ENCODE measurements at regions not wholly inside any gene's neighbourhood (a gene's known extent, or its start where the extent isn't known, plus 50 kb on each side); places are given as distances from the start of the nearest gene placed in this dataset.

DNA sequence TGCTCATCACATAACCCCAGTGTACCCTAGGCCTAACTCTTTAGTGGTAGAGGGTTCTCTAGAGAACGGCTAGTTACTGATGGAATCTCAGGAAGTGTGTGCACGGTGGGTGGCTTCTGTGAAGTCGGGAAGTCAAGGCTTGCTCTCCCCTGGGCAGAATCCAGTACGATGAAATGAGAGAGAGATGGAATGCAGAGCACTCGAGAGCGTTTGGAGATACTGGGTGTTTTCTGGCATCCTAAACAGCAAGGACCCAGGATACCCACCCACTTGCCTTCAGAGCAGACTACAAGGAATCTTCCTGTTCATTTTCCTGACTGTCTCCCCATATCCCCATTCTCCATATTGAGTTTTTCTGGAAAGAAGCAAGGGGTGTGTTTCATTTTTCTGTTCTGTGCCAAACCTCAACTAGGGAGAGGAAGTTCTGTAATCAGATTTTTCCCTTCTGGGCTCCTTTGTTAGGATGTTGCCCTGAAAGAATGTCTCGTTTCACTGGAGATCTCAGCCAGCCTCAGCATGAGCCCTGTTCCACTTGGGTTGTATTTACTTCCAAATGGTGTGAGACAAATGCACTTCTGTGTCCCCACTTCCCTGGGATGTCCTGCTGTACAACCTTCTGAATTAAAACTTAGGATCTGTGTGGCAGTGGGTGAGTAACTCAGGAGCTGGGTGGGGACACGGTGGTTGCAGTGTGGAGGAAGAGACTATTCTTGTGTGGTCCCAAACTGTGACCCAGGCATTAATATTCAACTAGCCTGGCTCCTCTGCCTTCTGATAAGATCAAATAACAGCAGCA is 108.9 kb upstream of the SPRY4 start:
- DNase-seq (ENCODE audit: low spot score): no peak

- DNase-seq (ENCODE audit: low spot score): no peak
These were observed 108.1 kb upstream of the SPRY4 start for GRCh38 chr5:142432961-142433360.

- DNase-seq (ENCODE audit: low spot score): no peak
These were observed 107.6 kb upstream of the SPRY4 start for GRCh38 chr5:142432369-142432863.

DNA sequence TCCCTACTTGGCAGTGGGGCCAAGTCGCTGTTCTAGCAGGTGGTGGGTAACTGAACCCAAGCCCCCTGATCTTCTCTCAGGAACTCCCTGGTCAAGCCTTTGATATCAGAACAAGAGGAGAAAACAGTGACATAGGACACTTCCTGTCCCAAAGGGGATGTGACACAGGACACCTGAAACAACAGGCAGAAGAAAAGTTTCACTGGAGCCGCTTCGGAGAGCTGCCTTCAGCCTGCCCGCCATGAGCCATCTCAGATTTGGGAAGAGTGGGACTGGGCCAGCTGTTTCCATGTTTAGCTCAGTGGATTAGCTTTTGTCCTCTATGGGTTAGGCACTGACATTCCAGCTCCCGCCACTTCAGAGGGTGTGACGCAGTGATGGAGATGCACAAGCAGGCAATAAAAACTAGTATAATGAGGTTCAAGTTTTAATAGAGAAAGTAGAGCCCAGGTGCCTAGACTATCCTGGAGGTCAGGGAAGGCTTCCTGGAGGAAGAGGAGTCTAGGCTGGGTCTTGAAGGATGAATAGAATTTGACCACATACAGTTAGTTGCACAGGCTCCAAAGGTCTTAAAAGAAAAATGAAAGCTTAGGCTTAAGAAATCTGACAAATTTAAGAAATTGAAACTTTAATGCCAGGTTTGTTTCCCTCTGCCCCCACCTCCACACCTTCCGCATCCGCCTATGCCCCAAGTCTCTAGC is 104.1 kb upstream of the SPRY4 start:
- no peak for DNase-seq (ENCODE audit: low spot score)

DNA sequence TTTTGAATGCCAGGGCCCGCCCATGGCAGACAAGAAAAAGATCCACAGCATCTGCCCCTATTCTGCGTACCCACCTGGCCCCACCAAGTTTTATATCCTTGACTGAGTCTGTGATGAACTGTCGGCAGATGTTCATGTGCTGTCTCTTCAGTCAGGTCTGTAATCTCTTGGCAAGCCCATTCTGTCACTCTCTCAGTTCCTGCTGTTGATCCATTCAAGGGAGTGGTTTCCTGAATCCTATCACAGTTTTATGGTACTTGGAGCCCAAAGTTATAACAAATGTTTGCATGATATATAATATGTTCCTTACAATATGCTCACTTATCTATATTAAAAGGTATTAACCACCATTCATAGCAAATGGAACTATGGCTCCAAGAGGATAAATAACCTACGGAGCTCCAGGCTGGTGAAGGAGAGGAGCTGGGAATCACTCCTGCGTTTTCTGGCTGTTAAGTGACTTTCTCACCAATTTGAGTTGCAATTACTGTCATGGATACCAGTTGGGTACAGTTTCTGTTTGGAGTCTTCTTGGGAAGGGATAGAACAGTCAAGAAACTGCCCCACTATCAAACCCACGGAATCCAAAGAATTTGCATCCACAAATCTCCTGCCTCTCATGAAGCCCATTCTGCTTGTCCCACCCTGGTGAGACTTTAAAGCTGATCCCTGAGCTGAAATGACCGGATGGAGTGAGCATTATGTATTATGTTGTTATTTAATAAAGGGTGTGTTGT is 103.4 kb upstream of the SPRY4 start:
- DNase-seq (ENCODE audit: low spot score): no peak

DNA sequence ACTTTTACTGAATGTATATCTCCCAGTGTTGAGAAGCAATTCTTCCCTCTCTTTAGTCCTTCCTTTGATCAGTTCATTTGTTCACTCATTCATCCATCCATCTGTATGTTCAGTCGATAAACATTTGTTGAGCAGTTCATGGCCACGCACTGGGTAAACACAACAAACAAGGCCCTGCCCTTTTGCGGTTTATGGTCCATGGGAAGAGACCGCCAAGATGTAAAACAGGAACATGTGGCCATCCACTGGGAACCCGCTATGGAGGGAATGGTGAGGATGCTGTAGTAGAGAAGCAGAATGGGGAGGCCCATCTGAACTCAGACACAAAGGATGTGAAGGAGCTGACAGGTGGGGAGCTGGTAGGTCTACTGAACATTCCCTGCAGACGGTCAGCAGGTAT is 102.7 kb upstream of the SPRY4 start:
- DNase-seq (ENCODE audit: low spot score): no peak

- no peak for DNase-seq (ENCODE audit: low spot score)
These were observed 102.2 kb upstream of the SPRY4 start for GRCh38 chr5:142427015-142427364.

DNA sequence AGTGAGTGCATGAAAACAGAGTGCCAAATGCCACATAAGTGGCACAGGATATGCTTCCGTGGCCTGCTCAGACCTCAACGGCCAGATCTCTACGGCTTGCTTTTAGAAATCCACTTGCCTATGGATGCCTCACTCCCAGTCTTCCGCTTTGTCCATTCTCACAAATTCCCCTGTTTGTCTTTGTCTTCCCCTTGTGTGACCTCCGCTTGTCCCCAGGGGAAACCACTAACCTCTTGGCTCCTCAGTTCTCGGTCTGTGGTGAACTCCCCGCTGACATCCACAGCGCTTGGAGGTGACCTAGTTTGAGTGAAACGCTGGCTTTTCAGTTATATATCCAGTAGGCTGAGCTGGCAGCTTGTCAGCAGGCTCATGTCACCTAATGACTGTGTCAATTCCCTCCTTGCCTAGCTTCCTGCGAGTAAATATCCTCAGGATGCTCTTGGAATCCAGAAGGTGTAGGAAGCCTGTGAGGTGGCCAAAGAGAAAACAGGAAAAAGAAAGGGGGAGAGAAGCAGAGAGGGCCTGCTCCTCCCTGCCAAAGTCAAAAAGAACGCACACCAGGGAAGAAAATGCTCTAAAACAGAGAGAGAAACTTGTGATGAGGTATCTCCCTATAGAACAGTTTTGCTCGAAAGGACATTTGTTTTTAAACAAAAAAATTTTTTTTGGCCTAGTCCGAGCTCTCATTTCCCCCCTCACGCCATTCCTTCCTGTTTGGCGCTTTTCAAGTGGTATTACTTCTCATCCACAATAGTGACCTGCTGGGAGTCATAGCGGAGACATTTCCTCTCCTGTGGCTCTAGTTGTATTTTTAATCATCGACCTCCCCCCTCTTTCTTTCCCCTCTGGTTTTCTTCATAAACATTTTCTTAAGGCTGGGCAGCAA is 101.6 kb upstream of the SPRY4 start:
- peak; percentile 34 for DNase-seq (ENCODE audit: low spot score)

DNA sequence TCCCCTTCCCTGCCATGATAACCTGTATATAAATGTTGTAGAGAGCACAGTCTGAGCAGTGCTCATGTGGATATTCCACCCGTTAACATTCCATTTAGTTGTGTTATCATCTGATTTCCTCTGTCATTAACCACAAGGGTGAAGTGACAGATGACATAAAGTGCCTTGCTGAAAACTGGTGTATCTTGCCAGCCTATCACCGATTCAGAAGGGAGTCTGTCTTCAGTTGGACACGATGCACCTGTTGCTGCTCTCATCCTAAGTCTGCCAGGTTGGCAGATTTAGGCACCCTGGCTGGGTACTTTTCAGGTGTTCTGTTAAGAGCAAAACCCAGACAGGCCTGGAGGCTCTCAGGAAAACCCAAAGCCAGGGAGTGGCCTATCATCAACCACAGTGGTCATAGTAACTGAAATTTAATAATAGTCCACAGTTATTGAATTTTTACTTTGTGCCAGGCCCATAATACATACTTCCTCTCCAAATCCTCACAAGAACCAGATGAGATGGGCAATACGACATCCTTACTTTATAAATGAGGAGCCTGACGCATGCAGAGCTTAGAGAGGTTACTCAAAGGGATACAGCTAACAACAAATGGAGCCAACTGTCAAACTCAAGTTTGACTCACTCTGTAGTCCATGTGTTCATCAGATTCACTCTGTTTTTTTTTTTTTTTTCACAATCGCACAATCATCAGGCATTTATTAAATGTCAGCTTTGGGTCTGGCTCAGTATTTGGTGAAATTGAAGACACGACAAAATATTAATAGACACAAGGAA is 100.7 kb upstream of the SPRY4 start:
- DNase-seq (ENCODE audit: low spot score): no peak

DNA sequence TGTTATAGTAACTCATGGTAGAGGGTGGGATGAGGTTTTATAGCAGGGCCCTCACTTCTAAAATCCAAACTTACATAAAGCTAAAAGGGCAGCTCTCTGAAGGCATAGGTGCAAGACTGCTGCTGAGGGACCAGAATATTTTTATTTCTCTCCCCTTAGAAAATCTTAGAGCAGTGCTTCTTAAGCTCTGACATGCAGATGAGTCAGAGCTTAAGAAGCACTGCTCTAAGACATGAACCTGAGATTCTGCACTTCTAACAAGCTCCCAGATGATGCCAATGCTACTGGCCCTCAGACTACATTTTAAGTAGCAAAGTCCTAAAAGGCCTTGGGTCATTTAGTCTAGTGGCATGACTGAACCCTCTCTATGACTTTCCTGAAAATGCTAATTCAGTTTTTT is 97.6 kb upstream of the SPRY4 start:
- DNase-seq (ENCODE audit: low spot score): no peak

DNA sequence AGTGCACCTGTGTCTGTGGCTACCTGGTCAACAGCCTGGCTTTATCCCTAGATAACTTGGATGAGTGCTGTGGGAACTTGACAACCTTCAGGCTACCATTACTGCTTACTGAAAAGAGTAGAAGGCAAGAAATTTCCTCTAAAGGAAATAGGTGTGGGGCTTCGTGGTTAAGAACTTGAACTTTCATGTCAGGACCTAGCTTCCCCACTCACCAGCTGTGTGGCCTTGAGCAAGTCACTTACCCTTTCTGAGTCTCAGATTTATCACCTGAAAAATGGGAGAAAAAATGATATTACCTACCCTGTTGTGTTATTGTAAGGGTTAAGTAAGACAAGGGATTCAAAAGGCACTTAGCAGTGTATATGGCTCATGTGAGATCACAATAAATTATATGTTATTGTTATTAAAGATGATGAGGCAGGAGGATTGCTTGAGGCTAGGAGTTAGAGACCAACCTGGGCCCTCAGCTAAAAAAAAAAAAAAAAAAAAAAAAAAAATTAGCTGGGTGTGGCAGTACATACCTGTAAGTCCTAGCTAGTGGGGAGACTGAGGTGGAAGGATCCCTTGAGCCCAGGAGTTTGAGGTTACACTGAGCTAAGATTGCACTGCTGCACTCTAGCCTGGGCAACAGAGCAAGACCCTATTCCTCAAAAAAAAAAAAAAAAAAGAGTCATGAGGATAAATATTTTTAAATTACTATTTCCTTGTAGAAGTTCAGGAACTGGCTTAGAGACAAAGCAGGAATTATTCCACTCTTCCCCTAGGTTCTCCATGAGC is 97.0 kb upstream of the SPRY4 start:
- no peak for DNase-seq (ENCODE audit: low spot score)

DNA sequence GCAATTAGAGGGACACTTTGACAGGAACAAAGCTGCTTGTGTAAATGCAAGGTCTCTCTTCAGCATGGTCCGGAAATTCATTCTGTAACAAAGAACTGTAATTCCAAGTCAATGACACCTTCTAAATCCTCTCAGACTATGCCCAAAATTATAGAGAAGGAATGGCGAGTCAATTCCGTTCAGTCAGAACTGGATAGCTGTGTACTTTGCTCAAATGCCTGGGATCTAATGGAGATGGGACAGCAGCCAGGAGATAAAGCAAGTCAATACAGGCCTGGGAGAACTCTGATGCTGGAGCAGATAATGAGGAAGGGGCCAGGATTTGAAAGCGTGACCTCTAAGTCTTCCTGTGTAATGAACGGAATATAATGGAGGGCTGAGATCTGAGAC is 96.4 kb upstream of the SPRY4 start:
- no peak for DNase-seq (ENCODE audit: low spot score)

DNA sequence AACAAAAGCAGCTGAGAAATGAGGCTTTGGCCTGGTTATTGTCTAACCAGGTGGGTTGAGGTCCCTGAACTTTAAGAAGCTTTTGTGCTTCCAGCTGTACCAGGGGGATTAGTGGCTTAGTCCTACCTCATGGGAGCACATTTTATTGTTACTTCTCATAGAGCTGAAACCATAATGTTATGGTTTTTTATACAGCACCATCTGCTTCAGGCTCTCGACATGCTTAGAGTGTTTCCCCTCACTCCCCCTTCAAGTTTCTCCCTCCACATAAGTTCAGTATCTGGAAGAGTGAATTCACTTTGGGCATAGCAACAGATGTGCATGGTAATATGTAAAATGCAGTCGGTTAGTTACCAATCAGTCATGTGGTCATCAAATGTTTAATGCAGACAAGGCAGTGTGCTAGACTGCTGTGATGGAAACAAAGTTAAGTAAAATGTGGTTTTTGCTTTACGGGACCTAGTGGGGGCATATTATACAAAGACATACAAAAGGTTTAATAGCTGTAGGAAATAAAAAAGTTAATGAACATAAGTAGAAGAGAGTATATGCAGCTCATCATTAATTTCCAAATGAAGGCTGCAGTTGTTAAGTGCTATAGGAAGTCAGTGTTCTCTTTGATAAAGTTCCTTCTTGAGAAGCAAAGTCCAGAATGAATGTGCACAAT is 95.9 kb upstream of the SPRY4 start:
- no peak for DNase-seq (ENCODE audit: low spot score)

- DNase-seq (ENCODE audit: low spot score): no peak
These were observed 87.8 kb upstream of the SPRY4 start for GRCh38 chr5:142412581-142412980.

DNA sequence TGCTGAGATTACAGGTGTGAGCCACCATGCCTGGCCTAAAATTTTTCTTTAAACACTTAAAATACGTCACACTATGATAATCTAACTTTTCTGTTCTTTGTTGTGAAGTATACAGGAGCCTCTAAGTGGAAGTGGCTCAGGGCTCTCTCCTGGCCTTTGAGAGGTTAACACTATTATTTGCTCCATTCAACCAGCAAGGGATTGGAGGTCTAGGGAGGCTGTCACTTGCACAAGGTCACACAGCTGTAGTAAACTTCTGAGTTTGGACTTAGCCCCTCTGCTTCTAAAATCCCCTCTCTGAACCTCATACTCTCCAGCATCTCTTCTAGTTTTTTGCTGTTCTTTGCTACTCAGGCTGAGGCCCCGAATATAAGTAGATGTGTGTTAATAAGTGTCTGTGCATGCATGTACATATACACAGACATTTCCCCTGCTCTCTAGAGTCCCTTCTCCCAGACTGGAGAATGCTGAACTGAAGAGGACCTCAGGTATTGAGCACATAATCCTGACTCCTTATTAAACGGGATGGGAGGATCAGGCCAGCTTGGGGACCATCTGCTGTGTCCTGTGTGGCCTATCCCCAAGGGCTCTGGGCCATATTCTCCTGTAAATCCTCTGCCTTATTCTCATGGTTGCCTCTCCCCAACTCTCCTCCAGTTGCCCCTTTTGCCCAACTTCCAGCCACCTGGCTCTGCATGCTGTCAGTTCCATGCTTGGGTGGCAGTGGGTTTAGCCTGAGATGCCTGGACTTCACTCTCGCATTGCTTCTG is 87.0 kb upstream of the SPRY4 start:
- DNase-seq (ENCODE audit: low spot score): no peak

GRCh38 chr5:142411103-142411502 is 86.3 kb upstream of the SPRY4 start:
- no peak for DNase-seq (ENCODE audit: low spot score)

GRCh38 chr5:142408981-142409481 is 84.2 kb upstream of the SPRY4 start:
- DNase-seq (ENCODE audit: low spot score): no peak

DNA sequence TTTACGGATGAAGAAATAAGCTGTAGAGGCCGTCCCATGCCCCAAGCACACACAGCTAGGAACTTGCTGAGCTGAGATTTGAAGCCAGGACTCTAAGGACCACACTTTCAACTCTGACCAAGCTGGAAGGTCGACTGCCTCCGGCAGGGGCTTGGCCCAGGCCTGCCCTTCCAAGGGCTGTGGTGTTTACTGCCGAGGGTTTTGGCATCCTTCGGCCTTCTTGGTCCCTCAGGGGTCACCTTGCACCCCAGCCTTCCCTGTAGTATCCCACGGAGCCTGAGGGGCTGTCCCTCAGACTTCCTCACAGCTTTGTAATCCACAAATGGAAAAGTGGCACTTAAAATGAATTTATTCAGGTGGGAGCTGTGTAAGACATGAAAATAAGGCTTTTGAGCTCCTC is 83.7 kb upstream of the SPRY4 start:
- no peak for DNase-seq (ENCODE audit: low spot score)

Data from putamen (tissue), 1 donor.